ENCODE measurements at regions not wholly inside any gene's neighbourhood (a gene's known extent, or its start where the extent isn't known, plus 50 kb on each side); places are given as distances from the start of the nearest gene placed in this dataset.

DNA sequence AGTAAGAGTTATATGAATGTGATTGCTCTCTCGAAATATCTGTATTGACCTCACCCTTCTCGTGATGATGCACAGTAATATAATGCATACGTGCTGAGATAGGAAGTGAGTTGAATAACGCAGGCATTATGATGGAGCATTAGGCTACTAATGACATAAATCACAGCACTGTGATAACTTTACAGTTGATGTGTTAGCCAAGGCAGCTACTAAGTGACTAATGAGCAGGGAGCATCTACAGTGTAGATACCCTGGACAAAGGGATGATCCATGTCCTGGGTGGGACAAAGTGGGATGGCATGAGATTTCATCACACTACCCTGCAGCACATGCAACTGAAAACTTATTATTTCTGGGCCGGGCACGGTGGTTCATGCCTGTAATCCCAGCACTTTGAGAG is 68.4 kb downstream of the HDGFL1 start:
- H3K27ac ChIP-seq, result no peak overlapping the region
- TF ChIP-seq CTCF (conservative IDR thresholded peaks at IDR 0.05) (no peak), ZFX (IDR thresholded peaks at IDR 0.05) (no peak)

DNA sequence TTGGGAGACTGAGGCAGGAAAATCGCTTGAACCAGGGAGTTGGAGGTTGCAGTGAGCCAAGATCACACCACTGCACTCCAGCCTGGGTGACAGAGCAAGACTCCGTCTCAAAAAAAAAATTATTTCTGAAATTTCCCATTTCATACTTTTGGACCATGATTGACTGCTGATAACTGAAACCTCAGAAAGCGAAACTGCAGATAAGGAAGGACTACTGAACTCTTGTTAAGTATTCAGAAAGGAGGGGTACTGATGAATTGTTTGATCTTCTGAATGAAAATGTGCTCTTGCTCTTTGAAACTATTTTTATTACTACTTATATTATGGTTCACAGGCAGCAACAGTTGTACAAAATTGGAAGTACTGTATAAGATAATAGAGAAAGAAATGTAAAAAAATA is 69.0 kb downstream of the HDGFL1 start:
- H3K27ac ChIP-seq, result no peak overlapping the region
- no peak for TF ChIP-seq ZFX (IDR thresholded peaks at IDR 0.05)
- no peak for TF ChIP-seq CTCF (conservative IDR thresholded peaks at IDR 0.05)

GRCh38 chr6:22642254-22642653 is 72.9 kb downstream of the HDGFL1 start:
- TF ChIP-seq ZFX (IDR thresholded peaks at IDR 0.05) (no peak), CTCF (conservative IDR thresholded peaks at IDR 0.05) (no peak)
- no peak overlapping the region for H3K27ac ChIP-seq

- TF ChIP-seq CTCF (conservative IDR thresholded peaks at IDR 0.05) (no peak), ZFX (IDR thresholded peaks at IDR 0.05) (no peak)
- H3K27ac ChIP-seq, result no peak overlapping the region
Observed at GRCh38 chr6:22643780-22644179, 74.4 kb downstream of the HDGFL1 start.

- TF ChIP-seq ZFX (IDR thresholded peaks at IDR 0.05) (no peak), CTCF (conservative IDR thresholded peaks at IDR 0.05) (no peak)
- H3K27ac ChIP-seq, result no peak overlapping the region
Observed at GRCh38 chr6:22647719-22648118, 78.4 kb downstream of the HDGFL1 start.

- H3K27ac ChIP-seq, result no peak overlapping the region
- TF ChIP-seq ZFX (IDR thresholded peaks at IDR 0.05) (no peak), CTCF (conservative IDR thresholded peaks at IDR 0.05) (no peak)
Observed at GRCh38 chr6:22651731-22652130, 82.4 kb downstream of the HDGFL1 start.

DNA sequence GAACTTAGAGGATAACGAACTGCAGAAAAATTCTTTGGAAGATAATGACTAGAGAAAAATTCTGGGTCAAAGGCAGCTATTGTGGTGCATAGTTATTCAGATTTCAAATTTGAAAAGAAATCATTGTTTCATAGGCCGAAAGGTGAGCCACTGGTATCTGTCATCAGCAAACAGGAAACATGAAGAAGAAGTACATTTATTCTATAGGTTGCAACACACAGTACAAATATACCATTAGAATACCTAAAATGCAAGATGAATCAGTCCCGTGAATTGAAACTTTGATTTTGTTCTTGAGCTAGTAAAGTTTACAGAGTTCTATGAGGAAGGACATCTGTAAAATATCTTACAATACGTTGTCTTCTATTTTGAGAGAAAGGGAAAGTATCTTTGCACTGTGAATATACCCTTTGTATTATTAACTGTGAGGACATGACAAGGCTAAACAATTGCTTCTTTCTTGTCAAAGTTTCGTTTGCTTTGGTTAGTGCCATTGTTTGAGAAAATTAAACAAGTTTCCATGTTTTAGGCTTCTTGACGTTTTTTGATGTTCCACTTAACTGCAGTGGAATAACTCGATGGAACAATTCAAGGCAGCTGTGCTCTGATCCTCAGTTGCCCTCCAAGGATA is 84.7 kb downstream of the HDGFL1 start:
- no peak for TF ChIP-seq ZFX (IDR thresholded peaks at IDR 0.05)
- no peak for TF ChIP-seq CTCF (conservative IDR thresholded peaks at IDR 0.05)
- no peak overlapping the region for H3K27ac ChIP-seq
